ENCODE measurements at regions not wholly inside any gene's neighbourhood (a gene's known extent, or its start where the extent isn't known, plus 50 kb on each side); places are given as distances from the start of the nearest gene placed in this dataset.

DNA sequence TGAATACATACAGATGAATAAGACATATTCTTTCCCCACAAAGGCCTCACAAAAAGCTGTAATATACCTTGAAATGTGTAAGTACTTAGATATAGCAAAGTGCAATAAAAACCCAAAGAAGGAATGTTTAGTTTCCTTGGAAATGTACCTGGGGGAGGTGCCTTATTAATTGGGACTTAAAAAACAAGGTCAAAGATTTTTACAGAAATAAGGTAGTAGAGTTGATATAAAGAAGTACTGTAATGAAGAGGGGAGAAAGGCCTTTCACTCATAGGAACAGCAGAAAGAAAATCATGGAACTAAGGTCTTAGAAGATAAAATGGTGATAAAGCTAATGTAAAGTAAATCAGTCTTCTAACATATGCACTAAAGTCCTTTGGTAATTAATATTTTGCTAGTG, 153.9 kb upstream of the B3GALT2 start:
- H3K27ac ChIP-seq (replicated peaks) = no peak overlapping the region
- no peaks in the 10 kb centered on the region for H3K27me3 ChIP-seq (ENCODE audit: insufficient read depth, poor library complexity, severe bottlenecking)
- TF ChIP-seq, protein P1, sequence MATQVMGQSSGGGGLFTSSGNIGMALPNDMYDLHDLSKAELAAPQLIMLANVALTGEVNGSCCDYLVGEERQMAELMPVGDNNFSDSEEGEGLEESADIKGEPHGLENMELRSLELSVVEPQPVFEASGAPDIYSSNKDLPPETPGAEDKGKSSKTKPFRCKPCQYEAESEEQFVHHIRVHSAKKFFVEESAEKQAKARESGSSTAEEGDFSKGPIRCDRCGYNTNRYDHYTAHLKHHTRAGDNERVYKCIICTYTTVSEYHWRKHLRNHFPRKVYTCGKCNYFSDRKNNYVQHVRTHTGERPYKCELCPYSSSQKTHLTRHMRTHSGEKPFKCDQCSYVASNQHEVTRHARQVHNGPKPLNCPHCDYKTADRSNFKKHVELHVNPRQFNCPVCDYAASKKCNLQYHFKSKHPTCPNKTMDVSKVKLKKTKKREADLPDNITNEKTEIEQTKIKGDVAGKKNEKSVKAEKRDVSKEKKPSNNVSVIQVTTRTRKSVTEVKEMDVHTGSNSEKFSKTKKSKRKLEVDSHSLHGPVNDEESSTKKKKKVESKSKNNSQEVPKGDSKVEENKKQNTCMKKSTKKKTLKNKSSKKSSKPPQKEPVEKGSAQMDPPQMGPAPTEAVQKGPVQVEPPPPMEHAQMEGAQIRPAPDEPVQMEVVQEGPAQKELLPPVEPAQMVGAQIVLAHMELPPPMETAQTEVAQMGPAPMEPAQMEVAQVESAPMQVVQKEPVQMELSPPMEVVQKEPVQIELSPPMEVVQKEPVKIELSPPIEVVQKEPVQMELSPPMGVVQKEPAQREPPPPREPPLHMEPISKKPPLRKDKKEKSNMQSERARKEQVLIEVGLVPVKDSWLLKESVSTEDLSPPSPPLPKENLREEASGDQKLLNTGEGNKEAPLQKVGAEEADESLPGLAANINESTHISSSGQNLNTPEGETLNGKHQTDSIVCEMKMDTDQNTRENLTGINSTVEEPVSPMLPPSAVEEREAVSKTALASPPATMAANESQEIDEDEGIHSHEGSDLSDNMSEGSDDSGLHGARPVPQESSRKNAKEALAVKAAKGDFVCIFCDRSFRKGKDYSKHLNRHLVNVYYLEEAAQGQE (IDR thresholded peaks at IDR 0.05; ENCODE audit: insufficient replicate concordance, low read depth) = no peak
- TF ChIP-seq, protein P2, sequence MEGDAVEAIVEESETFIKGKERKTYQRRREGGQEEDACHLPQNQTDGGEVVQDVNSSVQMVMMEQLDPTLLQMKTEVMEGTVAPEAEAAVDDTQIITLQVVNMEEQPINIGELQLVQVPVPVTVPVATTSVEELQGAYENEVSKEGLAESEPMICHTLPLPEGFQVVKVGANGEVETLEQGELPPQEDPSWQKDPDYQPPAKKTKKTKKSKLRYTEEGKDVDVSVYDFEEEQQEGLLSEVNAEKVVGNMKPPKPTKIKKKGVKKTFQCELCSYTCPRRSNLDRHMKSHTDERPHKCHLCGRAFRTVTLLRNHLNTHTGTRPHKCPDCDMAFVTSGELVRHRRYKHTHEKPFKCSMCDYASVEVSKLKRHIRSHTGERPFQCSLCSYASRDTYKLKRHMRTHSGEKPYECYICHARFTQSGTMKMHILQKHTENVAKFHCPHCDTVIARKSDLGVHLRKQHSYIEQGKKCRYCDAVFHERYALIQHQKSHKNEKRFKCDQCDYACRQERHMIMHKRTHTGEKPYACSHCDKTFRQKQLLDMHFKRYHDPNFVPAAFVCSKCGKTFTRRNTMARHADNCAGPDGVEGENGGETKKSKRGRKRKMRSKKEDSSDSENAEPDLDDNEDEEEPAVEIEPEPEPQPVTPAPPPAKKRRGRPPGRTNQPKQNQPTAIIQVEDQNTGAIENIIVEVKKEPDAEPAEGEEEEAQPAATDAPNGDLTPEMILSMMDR (IDR thresholded peaks at IDR 0.05; ENCODE audit: insufficient read depth, low read length) = no peak
- TF ChIP-seq GABPA (IDR thresholded peaks at IDR 0.05; ENCODE audit: low read depth) (no peak), SPI1 (IDR thresholded peaks at IDR 0.05; ENCODE audit: borderline replicate concordance, low read depth) (no peak)
- DNase-seq (ENCODE audit: low read depth in 1 of 2, low spot score in 1 of 2) = no peak
- H3K4me3 ChIP-seq (replicated peaks; ENCODE audit: insufficient read depth, low read length) = no peak overlapping the region

DNA sequence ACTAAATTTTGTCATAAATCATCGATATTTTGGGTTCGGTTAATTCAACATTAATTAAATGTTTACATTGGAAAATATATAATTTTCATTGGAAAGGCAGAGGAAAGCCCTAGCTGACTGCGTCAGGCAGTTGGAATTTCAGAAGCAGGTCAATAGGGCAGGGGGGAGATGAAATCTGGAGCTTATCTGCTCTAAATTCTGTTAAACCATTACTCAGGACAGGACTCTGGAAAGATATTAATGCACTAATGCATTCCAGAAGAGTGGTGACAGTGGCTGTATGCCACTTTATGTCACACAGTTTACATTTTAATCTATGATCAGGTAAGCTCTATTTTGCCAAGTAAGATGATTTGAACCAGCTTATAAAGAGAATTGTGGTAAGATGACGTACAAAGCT, 153.0 kb upstream of the B3GALT2 start:
- no peak overlapping the region for H3K27ac ChIP-seq (replicated peaks)
- no peaks in the 10 kb centered on the region for H3K27me3 ChIP-seq (ENCODE audit: insufficient read depth, poor library complexity, severe bottlenecking)
- TF ChIP-seq GABPA (IDR thresholded peaks at IDR 0.05; ENCODE audit: low read depth) = no peak
- TF ChIP-seq POLR2AphosphoS5 (IDR thresholded peaks at IDR 0.05; ENCODE audit: low read depth) = no peak
- TF ChIP-seq, protein P2 (IDR thresholded peaks at IDR 0.05; ENCODE audit: insufficient read depth, low read length) = no peak
- TF ChIP-seq, protein P1 (IDR thresholded peaks at IDR 0.05; ENCODE audit: insufficient replicate concordance, low read depth) = no peak
- no peak for TF ChIP-seq SPI1 (IDR thresholded peaks at IDR 0.05; ENCODE audit: borderline replicate concordance, low read depth)
- H3K4me3 ChIP-seq (replicated peaks; ENCODE audit: insufficient read depth, low read length) = no peak overlapping the region
- DNase-seq (ENCODE audit: low read depth in 1 of 2, low spot score in 1 of 2) = no peak

DNA sequence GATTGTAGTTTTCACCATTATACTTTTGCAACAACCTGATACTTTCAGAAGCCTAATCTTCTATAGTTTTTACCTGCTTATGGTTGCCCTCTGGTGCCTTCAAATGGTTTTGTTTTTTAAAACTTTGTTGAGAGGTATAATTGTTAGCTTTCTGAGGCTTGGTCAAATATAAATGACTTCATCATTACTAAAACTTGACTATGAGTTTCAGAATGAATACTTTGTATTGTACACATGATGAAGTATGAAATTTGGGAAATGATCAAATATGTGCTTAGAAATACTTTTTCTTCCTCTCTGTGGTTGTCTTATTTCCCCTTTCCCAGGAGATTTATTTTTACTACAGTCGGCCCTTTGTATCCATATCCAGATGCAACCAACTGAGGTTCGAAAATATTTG, 151.8 kb upstream of the B3GALT2 start:
- no peak overlapping the region for H3K4me3 ChIP-seq (replicated peaks; ENCODE audit: insufficient read depth, low read length)
- DNase-seq (ENCODE audit: low read depth in 1 of 2, low spot score in 1 of 2) = no peak

More for the DNA sequence above, 151.8 kb upstream of the B3GALT2 start:
- no peak overlapping the region for H3K27ac ChIP-seq (replicated peaks)
- no peaks in the 10 kb centered on the region for H3K27me3 ChIP-seq (ENCODE audit: insufficient read depth, poor library complexity, severe bottlenecking)
- TF ChIP-seq, protein P1 (IDR thresholded peaks at IDR 0.05; ENCODE audit: insufficient replicate concordance, low read depth) = no peak
- TF ChIP-seq POLR2AphosphoS5 (IDR thresholded peaks at IDR 0.05; ENCODE audit: low read depth) = no peak
- no peak for TF ChIP-seq SPI1 (IDR thresholded peaks at IDR 0.05; ENCODE audit: borderline replicate concordance, low read depth)
- TF ChIP-seq, protein P2 (IDR thresholded peaks at IDR 0.05; ENCODE audit: insufficient read depth, low read length) = no peak
- TF ChIP-seq GABPA (IDR thresholded peaks at IDR 0.05; ENCODE audit: low read depth) = no peak

All from HL-60 (cell line).